ENCODE measurements at regions not wholly inside any gene's neighbourhood (a gene's known extent, or its start where the extent isn't known, plus 50 kb on each side); places are given as distances from the start of the nearest gene placed in this dataset.

DNA sequence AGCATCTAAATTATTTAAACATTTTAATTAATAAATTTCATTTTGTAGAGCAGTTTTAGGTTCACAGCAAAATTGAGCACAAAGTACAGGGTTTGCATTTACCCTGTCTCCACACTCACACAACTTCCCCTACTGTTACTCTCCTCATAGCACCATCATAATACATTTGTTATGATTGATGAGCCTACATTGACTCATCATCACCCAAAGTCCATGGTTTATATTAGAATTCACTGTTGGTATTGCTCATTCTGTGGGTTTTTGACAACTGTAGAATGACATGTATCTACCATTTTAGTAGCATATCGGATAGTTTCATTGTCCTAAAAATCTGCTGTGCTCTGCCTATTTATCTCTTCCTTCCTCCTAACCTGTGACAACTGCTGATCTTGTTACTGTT, 411.1 kb upstream of the MPDZ start:
- Mint-ChIP-seq H3K4me1 (no peaks in the 10 kb centered on the region), H3K9me3 (peaks cover 5% of the 10 kb centered on the region), H3K36me3 (no peaks in the 10 kb centered on the region), H3K4me3 (no peak overlapping the region), H3K27ac (no peak overlapping the region)
- DNase-seq (ENCODE audit: low spot score in 2 of 2) = no peak
- no peak for ATAC-seq

DNA sequence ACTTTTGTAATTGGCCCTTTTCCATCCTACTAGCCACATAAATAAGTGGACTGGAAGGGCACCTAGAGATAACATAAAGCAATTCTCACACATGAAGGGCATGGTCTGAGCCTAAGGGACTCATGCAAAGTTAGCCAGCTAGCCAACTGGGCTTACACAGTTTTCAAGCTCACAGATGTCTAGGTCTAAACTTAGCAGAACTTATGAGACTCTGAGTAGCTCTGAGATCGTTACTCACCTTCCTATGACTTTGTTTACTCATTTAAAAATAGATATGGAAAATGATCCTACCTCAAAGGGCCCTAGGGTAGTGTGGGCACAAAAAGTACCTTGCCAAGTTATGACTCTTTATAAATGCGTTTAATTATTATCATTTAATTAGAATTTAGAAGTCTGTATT, 410.4 kb upstream of the MPDZ start:
- no peak for ATAC-seq
- Mint-ChIP-seq H3K36me3 (no peaks in the 10 kb centered on the region), H3K9me3 (peaks cover 5% of the 10 kb centered on the region), H3K4me1 (no peaks in the 10 kb centered on the region), H3K27ac (no peak overlapping the region), H3K4me3 (no peak overlapping the region)
- no peak for DNase-seq (ENCODE audit: low spot score in 2 of 2)

DNA sequence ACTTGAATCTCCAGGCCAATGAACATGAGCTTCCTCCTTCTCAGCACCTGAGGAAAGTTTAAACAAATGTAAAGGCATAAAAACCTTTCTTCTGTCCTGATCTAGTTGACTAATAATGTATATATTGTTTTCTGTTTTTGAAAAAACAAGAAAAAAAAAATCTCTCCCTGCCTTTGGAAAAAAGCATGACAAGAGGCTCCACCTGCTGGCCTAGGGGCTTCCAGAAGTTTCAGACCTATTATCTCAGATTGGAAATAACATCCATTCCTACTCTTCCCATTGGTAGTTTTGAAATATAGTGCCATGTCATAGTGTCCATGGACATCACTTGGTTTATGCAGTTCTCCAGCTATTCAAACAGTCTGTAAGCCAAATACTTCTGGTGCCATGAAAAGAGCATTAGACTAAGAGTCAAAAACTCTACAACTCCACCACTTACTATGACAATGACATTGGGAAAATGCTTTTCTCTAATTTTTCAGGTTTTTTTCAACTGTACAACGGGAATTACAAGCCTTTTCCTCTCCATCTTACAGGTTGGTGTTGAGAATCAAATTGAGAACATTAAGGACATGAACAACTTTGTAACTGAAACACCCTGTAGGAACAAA, 409.6 kb upstream of the MPDZ start:
- ATAC-seq (no peak), DNase-seq (ENCODE audit: low spot score in 2 of 2) (no peak)
- H3K4me3 Mint-ChIP-seq = no peak overlapping the region
- no peaks in the 10 kb centered on the region for H3K4me1 Mint-ChIP-seq
- H3K36me3 Mint-ChIP-seq = no peaks in the 10 kb centered on the region
- peaks cover 5% of the 10 kb centered on the region for H3K9me3 Mint-ChIP-seq
- no peak overlapping the region for H3K27ac Mint-ChIP-seq

DNA sequence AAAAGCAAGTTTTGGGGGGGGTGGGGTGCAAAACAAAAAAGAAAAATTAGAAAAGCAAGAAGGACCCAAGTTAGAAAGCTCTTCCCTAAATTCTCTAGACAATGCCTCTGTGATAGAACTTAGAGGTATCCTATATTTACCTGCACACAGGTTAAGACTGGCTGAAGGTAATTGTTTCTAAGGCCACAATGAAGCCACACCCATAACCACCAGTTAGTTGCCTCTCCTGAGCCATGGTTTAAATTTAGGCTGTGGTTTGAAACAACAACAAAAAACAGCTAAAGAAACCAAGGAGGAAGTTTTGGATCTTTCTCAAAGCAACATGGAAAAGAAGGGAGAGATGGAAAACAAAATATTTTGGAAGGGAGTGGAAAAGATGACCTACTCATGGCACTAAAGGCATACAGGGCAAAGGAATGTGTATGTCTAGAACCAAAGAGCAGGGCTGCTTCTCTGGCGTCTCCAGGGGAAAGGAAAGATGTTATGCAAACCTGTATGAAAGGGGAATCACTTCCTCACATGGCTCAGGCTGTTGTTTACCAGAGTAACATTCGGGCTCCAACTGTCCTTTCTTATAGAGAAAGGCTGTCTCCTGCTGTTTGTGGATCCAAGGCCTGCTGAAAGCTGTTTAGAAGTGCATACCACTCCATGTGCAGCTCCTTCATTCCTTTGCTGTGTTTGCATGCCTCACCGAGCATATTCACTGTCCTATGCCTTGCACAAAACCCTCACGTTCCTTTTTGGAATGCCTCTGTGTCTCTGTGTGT, 408.9 kb upstream of the MPDZ start:
- ATAC-seq (no peak), DNase-seq (ENCODE audit: low spot score in 2 of 2) (no peak)
- H3K4me3 Mint-ChIP-seq = no peak overlapping the region
- H3K4me1 Mint-ChIP-seq = no peaks in the 10 kb centered on the region
- H3K9me3 Mint-ChIP-seq = peaks cover 5% of the 10 kb centered on the region
- H3K27ac Mint-ChIP-seq = no peak overlapping the region
- H3K36me3 Mint-ChIP-seq = no peaks in the 10 kb centered on the region

DNA sequence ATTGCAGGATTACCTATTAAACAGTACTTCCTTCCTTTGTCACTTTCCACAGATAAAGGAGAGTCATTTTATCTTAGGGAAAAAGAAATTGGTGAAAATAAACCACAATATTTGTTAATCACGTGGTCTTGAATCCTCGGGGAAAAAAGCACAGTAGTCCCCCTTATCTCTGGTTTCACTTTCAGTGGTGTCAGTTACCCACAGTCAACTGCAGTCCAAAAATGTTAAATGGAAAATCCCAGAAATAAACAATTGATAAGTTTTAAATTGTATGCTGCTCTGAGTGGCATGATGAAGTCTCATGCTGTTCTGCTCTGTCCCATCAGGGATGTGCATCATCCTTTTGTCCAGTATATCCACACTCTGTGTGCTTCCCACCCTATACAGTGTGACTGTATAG, 405.2 kb upstream of the MPDZ start:
- Mint-ChIP-seq H3K4me3 (no peak overlapping the region), H3K4me1 (no peaks in the 10 kb centered on the region), H3K9me3 (peaks cover 5% of the 10 kb centered on the region), H3K36me3 (no peaks in the 10 kb centered on the region), H3K27ac (no peak overlapping the region)
- ATAC-seq = no peak
- no peak for DNase-seq (ENCODE audit: low spot score in 2 of 2)

DNA sequence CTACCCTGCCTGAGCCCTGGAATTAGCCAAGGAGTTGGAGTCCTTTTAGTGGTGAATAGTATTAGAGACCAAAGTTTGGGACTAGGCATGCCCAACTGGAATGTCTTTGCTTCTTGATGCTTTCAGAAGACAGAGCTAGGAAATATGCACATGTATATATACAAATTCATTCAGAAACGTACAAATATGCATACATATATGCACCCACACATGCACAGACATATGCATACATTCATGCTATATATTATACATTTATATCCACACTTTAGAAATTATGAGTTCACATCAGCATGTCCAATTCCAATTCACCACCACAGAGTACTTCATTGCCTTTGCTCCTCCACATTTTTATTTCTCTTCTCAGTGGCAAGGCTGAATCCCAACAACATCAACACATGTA, 398.3 kb upstream of the MPDZ start:
- DNase-seq (ENCODE audit: low spot score in 2 of 2) (no peak), ATAC-seq (no peak)
- Mint-ChIP-seq H3K36me3 (no peaks in the 10 kb centered on the region), H3K4me1 (no peaks in the 10 kb centered on the region), H3K4me3 (no peak overlapping the region), H3K27ac (no peak overlapping the region), H3K9me3 (peaks cover 11% of the 10 kb centered on the region)

DNA sequence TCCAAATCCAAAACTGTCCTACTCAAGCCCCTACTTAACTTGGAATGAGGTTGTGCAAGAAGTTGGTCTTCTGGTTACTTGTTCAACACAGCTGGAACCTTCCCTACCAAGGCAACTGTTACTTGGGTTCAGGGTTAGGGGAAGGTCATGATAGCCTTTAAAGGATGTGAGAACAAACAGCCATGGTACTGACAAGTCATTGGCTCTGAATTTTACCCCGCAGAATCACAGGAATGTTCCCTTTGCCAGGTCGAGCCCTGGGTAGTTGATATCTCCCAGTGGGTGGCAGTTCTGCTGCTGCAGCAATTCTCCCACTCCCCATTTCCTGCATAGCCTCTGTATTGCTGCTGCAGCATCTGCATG, 396.1 kb upstream of the MPDZ start:
- DNase-seq (ENCODE audit: low spot score in 2 of 2) (no peak), ATAC-seq (no peak)
- H3K4me1 Mint-ChIP-seq = no peaks in the 10 kb centered on the region
- no peaks in the 10 kb centered on the region for H3K36me3 Mint-ChIP-seq
- peaks cover 15% of the 10 kb centered on the region for H3K9me3 Mint-ChIP-seq
- H3K27ac Mint-ChIP-seq = no peak overlapping the region
- H3K4me3 Mint-ChIP-seq = no peak overlapping the region

DNA sequence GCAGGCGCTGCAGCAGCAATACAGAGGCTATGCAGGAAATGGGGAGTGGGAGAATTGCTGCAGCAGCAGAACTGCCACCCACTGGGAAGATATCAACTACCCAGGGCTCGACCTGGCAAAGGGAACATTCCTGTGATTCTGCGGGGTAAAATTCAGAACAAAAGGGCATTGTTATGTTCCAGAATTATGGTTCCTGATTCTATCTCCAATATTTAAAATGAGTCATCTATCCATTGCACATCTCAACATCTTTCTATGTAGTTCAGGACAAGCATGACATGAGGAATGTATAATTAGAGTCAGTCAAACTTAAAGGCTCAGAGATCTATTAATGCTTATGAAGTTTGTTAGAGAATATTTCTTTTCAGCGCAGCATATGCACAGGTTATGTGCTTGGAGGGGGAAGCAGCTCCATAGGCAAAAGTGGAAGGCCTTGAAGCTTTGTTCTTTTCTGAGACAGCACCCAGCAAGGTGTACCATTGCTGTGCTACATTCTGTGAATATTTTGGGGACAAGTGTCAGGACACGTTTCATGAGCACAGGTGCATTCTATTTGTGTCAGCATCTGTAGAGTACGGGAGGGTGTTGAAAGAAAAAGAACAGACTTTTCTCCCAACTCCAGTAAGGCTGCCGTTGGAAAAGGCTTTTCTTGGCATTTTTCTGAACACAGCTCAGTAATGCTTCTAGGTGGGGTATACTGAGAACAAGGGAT, 395.6 kb upstream of the MPDZ start:
- Mint-ChIP-seq H3K4me1 (no peaks in the 10 kb centered on the region), H3K9me3 (peaks cover 15% of the 10 kb centered on the region), H3K27ac (no peak overlapping the region), H3K4me3 (no peak overlapping the region), H3K36me3 (no peaks in the 10 kb centered on the region)
- no peak for ATAC-seq
- DNase-seq (ENCODE audit: low spot score in 2 of 2) = no peak

DNA sequence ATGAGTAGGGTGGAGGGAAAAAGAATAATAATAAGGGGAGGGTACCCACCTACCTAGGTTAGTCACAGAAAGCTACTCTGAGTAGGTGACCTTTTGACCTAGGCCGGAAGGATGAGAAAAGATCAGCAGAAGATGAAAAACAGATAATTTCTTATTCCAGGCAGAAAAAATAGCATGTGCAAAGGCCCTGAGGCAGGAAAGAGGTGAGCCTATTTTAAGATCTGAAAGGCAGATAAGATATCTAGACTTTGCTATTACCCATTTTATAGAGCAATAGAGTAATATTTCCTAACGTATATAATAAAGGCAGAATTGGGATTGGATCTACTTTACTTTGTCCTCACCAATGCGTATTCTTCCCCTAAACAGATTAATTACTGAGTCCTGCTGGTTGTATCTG, 393.9 kb upstream of the MPDZ start:
- ATAC-seq (no peak), DNase-seq (ENCODE audit: low spot score in 2 of 2) (no peak)
- no peaks in the 10 kb centered on the region for H3K4me1 Mint-ChIP-seq
- no peak overlapping the region for H3K27ac Mint-ChIP-seq
- peaks cover 15% of the 10 kb centered on the region for H3K9me3 Mint-ChIP-seq
- H3K36me3 Mint-ChIP-seq = no peaks in the 10 kb centered on the region
- H3K4me3 Mint-ChIP-seq = no peak overlapping the region

DNA sequence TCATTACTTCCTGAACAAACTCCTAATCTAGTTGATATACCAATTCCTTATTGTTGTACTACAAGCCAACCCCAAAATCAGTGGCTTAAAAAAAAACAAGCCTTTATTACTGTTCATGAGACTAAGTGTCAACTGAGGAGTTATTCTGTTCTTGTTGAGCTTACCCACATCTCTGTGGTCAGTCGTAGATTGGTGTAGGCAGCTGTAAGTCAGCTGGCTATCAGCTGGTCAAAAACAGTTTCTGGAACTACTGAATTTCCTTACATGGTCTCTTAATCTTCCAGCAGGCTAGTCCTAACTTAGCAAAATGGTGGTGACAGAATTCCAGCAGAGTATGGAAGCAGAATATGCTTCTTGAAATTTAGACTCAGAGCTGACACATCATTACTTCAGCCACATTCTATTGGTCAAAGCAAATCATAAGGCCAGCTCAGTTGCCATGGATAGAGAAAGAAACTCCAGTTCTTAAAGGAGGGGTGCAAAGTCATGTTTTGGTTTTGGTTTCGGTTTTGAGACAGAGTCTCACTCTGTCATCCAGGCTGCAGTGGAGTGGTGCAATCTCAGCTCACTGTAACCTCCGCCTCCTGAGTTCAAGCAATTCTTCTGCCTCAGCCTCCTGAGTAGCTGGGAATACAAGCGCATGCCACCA, 386.1 kb upstream of the MPDZ start:
- peaks cover 12% of the 10 kb centered on the region for H3K4me1 Mint-ChIP-seq
- H3K27ac Mint-ChIP-seq = no peak overlapping the region
- H3K36me3 Mint-ChIP-seq = no peaks in the 10 kb centered on the region
- H3K9me3 Mint-ChIP-seq = peaks cover 16% of the 10 kb centered on the region
- DNase-seq (ENCODE audit: low spot score in 2 of 2) = no peak
- peak; percentile 32 for ATAC-seq
- H3K4me3 Mint-ChIP-seq = no peak overlapping the region

DNA sequence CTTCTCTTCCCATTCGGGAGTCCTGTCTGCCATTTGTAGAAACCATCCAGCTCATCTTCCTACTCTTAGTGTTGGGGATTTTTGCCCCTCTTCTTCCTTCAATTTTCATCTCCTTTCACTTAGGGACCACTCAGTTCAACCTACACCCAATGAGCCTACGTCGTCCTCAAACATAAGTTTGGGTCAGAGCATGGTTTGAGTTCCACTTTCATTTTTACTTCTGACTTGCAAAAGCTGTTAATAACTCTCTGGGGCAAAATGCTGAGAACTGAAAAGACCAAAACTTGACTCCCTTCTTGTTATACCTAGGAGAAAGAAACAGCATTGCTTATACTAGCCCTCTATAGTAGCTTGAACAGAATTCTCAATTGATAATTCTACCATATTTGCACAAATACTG, 381.5 kb upstream of the MPDZ start:
- no peak for ATAC-seq
- Mint-ChIP-seq H3K36me3 (no peaks in the 10 kb centered on the region), H3K4me1 (peaks cover 6% of the 10 kb centered on the region), H3K27ac (no peak overlapping the region), H3K4me3 (no peak overlapping the region), H3K9me3 (peaks cover 20% of the 10 kb centered on the region)
- DNase-seq (ENCODE audit: low spot score in 2 of 2) = no peak

DNA sequence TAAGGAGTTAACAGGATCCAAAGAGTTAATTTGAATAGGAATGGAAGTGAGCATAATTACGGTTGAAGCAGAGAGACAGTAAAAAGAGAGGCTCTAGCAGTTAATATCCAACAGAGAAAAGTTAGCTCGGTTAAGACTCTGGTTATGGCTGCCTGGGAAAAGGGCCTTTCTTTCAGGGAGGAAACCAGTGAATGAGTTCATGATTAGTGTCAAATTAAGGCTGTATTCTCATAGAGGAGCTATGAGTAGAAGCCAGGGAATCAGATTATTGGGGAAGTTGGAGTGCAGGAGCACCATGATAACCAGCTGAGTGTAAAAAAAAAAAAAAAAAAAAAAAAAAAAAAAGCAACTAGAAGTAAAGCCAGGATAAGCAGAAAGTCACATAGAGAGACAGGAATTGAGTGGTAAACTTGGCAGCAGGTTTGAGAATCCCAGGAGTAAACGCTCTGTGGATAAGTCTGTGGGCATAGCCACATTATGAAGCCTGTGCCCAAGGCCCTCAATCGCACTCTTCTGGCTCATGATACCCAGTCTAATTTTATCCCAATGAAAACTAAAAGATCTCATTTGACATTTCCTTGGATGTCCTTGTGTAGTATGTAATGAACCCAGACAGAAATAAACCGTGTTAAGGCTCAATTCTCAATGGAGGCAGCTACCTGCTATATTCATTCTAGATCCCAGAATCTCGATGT, 372.6 kb upstream of the MPDZ start:
- Mint-ChIP-seq H3K9me3 (peaks cover 8% of the 10 kb centered on the region), H3K36me3 (no peaks in the 10 kb centered on the region), H3K4me3 (no peak overlapping the region), H3K4me1 (no peaks in the 10 kb centered on the region), H3K27ac (no peak overlapping the region)
- no peak for ATAC-seq
- no peak for DNase-seq (ENCODE audit: low spot score in 2 of 2)

DNA sequence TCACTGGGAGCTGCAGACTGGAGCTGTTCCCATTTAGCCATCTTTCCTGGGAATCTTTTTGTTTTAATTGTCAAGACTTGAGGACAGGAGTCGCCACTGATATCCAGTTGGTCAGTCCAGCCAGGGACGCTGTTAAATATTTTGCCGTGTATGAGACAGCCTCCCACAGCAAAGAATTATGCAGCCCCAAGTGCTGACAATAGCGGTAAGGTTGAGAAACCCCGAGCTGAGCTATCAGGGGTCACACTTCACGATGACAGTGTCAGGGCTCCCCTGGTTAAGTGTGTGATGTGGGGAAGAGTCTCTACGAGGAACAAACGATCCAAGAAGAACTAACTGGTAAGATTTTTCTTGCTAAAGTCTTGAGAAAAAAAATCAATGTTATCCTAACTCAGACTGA, 372.0 kb upstream of the MPDZ start:
- H3K4me3 Mint-ChIP-seq = no peak overlapping the region
- no peak for DNase-seq (ENCODE audit: low spot score in 2 of 2)
- no peak for ATAC-seq

DNA sequence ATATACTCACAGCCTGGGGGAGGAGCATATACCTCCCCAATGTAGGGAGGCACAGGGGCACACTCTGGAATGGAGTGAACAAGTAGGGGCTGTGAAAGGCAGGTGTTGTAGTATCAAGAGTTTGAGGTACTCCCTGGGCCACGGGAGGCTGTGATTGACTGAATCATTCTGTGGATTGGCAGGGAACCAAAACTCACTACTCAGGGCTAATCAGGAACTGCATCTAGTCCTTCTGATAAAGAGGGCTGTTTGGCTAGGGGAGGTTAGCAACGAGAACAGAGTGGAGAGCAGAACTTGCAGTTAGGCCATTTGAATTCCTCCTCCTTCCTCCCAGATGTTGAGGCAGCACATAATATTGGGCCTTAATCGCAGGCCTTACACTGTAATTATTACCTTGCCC, 369.2 kb upstream of the MPDZ start:
- ATAC-seq (no peak), DNase-seq (ENCODE audit: low spot score in 2 of 2) (no peak)
- Mint-ChIP-seq H3K9me3 (no peaks in the 10 kb centered on the region), H3K4me1 (no peaks in the 10 kb centered on the region), H3K36me3 (no peaks in the 10 kb centered on the region), H3K4me3 (no peak overlapping the region), H3K27ac (no peak overlapping the region)

More for the DNA sequence above, 372.0 kb upstream of the MPDZ start:
- Mint-ChIP-seq H3K4me1 (no peaks in the 10 kb centered on the region), H3K27ac (no peak overlapping the region), H3K36me3 (no peaks in the 10 kb centered on the region), H3K9me3 (peaks cover 5% of the 10 kb centered on the region)

DNA sequence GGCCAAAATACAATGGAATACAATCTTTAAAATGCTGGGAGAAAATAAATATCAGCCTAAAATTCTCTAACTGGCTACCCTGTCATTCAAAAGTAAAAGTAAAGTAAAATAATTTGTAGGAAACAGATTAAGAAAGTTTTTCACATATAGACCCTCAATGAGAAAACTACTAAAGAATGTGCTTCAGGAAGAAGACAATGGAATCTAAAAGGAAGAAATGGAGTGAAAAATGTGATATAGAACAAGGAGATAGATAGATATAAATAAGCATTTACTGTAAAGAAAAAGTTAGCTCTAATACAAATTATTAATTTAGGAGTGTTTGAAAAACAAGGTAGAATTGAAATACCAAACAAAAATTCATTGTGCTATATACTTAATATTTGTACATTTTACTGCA, 368.6 kb upstream of the MPDZ start:
- H3K9me3 Mint-ChIP-seq = no peaks in the 10 kb centered on the region
- H3K4me1 Mint-ChIP-seq = no peaks in the 10 kb centered on the region
- no peaks in the 10 kb centered on the region for H3K36me3 Mint-ChIP-seq
- H3K27ac Mint-ChIP-seq = no peak overlapping the region
- ATAC-seq = no peak
- no peak for DNase-seq (ENCODE audit: low spot score in 2 of 2)
- no peak overlapping the region for H3K4me3 Mint-ChIP-seq
